ENCODE measurements at regions not wholly inside any gene's neighbourhood (a gene's known extent, or its start where the extent isn't known, plus 50 kb on each side); places are given as distances from the start of the nearest gene placed in this dataset.

DNA sequence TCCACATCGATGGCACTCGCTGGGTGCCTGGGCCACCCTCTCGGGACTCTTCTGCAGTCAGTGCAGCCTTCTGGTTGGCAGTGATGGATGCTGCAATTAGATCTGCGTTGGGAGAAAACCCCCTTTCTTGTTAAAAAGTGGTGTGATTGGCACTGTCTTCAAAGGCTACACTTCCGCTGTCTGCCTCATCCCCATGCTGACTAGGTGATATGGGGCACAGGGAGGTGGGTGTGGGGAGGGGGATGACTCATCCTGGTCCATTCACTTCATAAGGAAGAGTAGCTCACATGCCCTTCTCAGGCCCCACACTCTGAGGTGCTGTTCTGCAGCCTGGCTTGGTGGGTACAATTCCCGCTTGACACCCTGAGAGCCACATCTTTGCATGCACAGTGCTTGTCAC, 77.4 kb downstream of the THNSL2 start:
- TF ChIP-seq CTCF (IDR thresholded peaks at IDR 0.05; ENCODE audit: extremely low read depth, missing control alignments), result no peak
- DNase-seq (ENCODE audit: low spot score), result no peak

GRCh38 chr2:88245109-88245508, 75.0 kb downstream of the THNSL2 start:
- TF ChIP-seq CTCF (IDR thresholded peaks at IDR 0.05; ENCODE audit: extremely low read depth, missing control alignments), result no peak
- DNase-seq (ENCODE audit: low spot score), result no peak

- DNase-seq (ENCODE audit: low spot score), result no peak
- no peak for TF ChIP-seq CTCF (IDR thresholded peaks at IDR 0.05; ENCODE audit: extremely low read depth, missing control alignments)
Measured at GRCh38 chr2:88239781-88240180, 69.6 kb downstream of the THNSL2 start.

DNA sequence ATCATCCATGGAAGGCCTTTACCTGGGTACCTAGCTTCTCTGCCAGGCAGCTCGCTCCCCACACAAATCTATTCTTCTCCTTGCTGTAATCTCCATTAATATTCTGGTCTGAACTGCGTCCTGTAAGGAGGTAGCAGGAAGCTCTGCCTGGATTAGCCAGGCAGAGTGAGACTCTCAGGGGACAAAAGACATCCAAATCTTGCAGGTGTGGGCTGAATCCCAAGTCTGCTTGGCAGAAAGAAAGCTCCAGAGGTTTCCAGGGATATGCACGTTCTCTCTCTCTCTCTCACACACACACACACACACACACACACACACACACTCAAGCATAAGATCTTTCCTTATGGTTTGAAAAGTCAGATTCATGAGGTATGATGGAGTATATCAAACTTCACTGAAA, 66.5 kb downstream of the THNSL2 start:
- no peak for TF ChIP-seq CTCF (IDR thresholded peaks at IDR 0.05; ENCODE audit: extremely low read depth, missing control alignments)
- no peak for DNase-seq (ENCODE audit: low spot score)
